ENCODE measurements at regions not wholly inside any gene's neighbourhood (a gene's known extent, or its start where the extent isn't known, plus 50 kb on each side); places are given as distances from the start of the nearest gene placed in this dataset.

DNA sequence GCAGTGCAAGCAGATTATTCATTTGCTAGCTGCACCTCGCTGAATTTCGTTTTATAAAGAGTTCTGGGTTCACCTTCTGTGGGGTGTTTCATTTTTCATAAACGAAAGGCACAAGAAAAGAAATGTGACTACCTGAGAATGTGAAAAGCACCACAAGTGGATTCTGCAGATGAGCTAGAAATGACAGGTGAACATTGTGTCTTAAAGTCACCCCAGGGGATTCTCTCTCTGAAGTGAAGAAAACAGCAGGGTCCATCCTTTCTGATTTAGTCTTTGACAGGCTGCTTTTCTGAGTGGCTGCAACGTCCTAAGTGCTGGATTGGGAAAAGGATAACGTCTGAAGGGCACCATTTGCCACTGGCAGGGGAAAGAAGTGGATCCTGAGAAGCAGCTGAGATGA lies 469.3 kb downstream of the SPATA31D1 start (continued):
- TF ChIP-seq KDM5B (IDR thresholded peaks at IDR 0.05; ENCODE audit: insufficient replicate concordance, low read depth, low read length) (no peak), RHOXF2B (CRISPR knock-in tag; conservative IDR thresholded peaks at IDR 0.05) (no peak), PTBP1 (IDR thresholded peaks at IDR 0.05; ENCODE audit: low read depth, low read length) (no peak), ZNF347 (CRISPR knock-in tag; IDR thresholded peaks at IDR 0.05; ENCODE audit: low read depth) (no peak), NCOA2 (IDR thresholded peaks at IDR 0.05; ENCODE audit: partially characterized antibody in 2 of 2) (no peak), GTF2F1 (IDR thresholded peaks at IDR 0.05; ENCODE audit: low read depth, low read length) (no peak), ZNF212 (CRISPR knock-in tag; IDR thresholded peaks at IDR 0.05) (no peak), TCF3 (CRISPR knock-in tag; IDR thresholded peaks at IDR 0.05) (no peak), FOSL1 (tag; conservative IDR thresholded peaks at IDR 0.05) (no peak)
- TF ChIP-seq, protein P1, sequence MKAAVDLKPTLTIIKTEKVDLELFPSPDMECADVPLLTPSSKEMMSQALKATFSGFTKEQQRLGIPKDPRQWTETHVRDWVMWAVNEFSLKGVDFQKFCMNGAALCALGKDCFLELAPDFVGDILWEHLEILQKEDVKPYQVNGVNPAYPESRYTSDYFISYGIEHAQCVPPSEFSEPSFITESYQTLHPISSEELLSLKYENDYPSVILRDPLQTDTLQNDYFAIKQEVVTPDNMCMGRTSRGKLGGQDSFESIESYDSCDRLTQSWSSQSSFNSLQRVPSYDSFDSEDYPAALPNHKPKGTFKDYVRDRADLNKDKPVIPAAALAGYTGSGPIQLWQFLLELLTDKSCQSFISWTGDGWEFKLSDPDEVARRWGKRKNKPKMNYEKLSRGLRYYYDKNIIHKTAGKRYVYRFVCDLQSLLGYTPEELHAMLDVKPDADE (conservative IDR thresholded peaks at IDR 0.05; ENCODE audit: control insufficient read depth, low read depth, low read length), result no peak

GRCh38 chr9:82458296-82458695 lies 469.7 kb downstream of the SPATA31D1 start:
- in situ Hi-C loops (cut with MboI), result no loop called here
- no TSS peak for BruUV-seq (replicated peaks)
- ATAC-seq, result no peak
- no peak for FAIRE-seq
- Histone ChIP-seq H3K4me1 (replicated peaks in 1 of 2; ENCODE audit: control insufficient read depth in 2 of 2, insufficient read depth in 2 of 2, low read length in 2 of 2) (no peaks in the 10 kb centered on the region), H3K79me2 (ENCODE audit: control insufficient read depth, insufficient read depth, low read length) (no peaks in the 10 kb centered on the region), H3K4me2 (ENCODE audit: insufficient read depth, low read length) (no peak overlapping the region), H3K27ac (ENCODE audit: extremely low read depth, low read depth, low read length) (no peak overlapping the region), H3K9me1 (ENCODE audit: control insufficient read depth, insufficient read depth, low read length) (no peaks in the 10 kb centered on the region), H4K20me1 (replicated peaks; ENCODE audit: control insufficient read depth, insufficient read depth, low read length) (no peaks in the 10 kb centered on the region), H2AFZ (ENCODE audit: low read depth, low read length) (no peak overlapping the region), H3K36me3 (ENCODE audit: control insufficient read depth, insufficient read depth, low read length) (no peaks in the 10 kb centered on the region), H3K9me3 (replicated peaks; ENCODE audit: control insufficient read depth, insufficient read depth, low read depth, low read length) (no peaks in the 10 kb centered on the region), H3K4me3 (no peak overlapping the region), H3K27me3 (ENCODE audit: control insufficient read depth in 2 of 2, insufficient read depth in 2 of 2, low read length in 2 of 2) (no peaks in the 10 kb centered on the region), H3K9ac (ENCODE audit: insufficient read depth in 1 of 2, low read depth in 2 of 2, low read length in 2 of 2) (no peak overlapping the region)
- POLR2A ChIA-PET, result no interaction called here
- 0% methylated on average over 2 of the region's 2 CpGs for WGBS (ENCODE audit: insufficient coverage, low coverage, missing lambda C conversion rate)
- no peak for DNase-seq (ENCODE audit: extremely low read depth in 1 of 4, low spot score in 3 of 4)
- intact Hi-C loops (cut with micrococcal nuclease), result no loop called here
- CTCF ChIA-PET (ENCODE audit: low intra/inter-chr PET ratio), result no interaction called here
- TF ChIP-seq ZNF212 (CRISPR knock-in tag; IDR thresholded peaks at IDR 0.05), result no peak
- TF ChIP-seq MTF1 (CRISPR knock-in tag; IDR thresholded peaks at IDR 0.05; ENCODE audit: borderline replicate concordance), result no peak
- TF ChIP-seq, protein P2, sequence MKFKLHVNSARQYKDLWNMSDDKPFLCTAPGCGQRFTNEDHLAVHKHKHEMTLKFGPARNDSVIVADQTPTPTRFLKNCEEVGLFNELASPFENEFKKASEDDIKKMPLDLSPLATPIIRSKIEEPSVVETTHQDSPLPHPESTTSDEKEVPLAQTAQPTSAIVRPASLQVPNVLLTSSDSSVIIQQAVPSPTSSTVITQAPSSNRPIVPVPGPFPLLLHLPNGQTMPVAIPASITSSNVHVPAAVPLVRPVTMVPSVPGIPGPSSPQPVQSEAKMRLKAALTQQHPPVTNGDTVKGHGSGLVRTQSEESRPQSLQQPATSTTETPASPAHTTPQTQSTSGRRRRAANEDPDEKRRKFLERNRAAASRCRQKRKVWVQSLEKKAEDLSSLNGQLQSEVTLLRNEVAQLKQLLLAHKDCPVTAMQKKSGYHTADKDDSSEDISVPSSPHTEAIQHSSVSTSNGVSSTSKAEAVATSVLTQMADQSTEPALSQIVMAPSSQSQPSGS (CRISPR knock-in tag; IDR thresholded peaks at IDR 0.05), result no peak
- TF ChIP-seq ZNF696 (CRISPR knock-in tag; conservative IDR thresholded peaks at IDR 0.05), result no peak
- no peak for TF ChIP-seq MYC (IDR thresholded peaks at IDR 0.05; ENCODE audit: low read depth, low read length)
- TF ChIP-seq MYC (CRISPR knock-in tag; IDR thresholded peaks at IDR 0.05; ENCODE audit: borderline replicate concordance, low read depth), result no peak
- no peak for TF ChIP-seq CREBBP (IDR thresholded peaks at IDR 0.05; ENCODE audit: low read depth, low read length)
- TF ChIP-seq HDGF (IDR thresholded peaks at IDR 0.05), result no peak
- no peak for TF ChIP-seq MCM7 (IDR thresholded peaks at IDR 0.05)
- no peak for TF ChIP-seq ZBTB26 (CRISPR knock-in tag; IDR thresholded peaks at IDR 0.05)
- TF ChIP-seq BRF1 (IDR thresholded peaks at IDR 0.05; ENCODE audit: borderline replicate concordance, extremely low read depth, insufficient read length), result no peak
- no peak for TF ChIP-seq HCFC1 (IDR thresholded peaks at IDR 0.05; ENCODE audit: low read depth, low read length)
- no peak for TF ChIP-seq POLR2G (IDR thresholded peaks at IDR 0.05; ENCODE audit: low read depth, low read length)

Data from K562 (cell line).